ENCODE measurements at regions not wholly inside any gene's neighbourhood (a gene's known extent, or its start where the extent isn't known, plus 50 kb on each side); places are given as distances from the start of the nearest gene placed in this dataset.

- DNase-seq: peak; percentile 90
Measured at GRCh38 chr11:31895926-31896325, 84.8 kb upstream of the PAX6 start.

- no peak for DNase-seq
Measured at GRCh38 chr11:31887180-31887579, 76.1 kb upstream of the PAX6 start.

- DNase-seq: no peak
Measured at GRCh38 chr11:31884080-31884479, 73.0 kb upstream of the PAX6 start.

- no peak for DNase-seq
Measured at GRCh38 chr11:31883435-31883834, 72.3 kb upstream of the PAX6 start.

GRCh38 chr11:31882951-31883392 is 71.8 kb upstream of the PAX6 start:
- DNase-seq: peak; percentile 92

GRCh38 chr11:31881825-31882224 is 70.7 kb upstream of the PAX6 start:
- no peak for DNase-seq

GRCh38 chr11:31879681-31880080 is 68.6 kb upstream of the PAX6 start:
- DNase-seq: no peak

GRCh38 chr11:31877863-31878262 is 66.7 kb upstream of the PAX6 start:
- DNase-seq: no peak

GRCh38 chr11:31877083-31877482 is 66.0 kb upstream of the PAX6 start:
- no peak for DNase-seq

- peak; percentile 33 for DNase-seq
Measured at GRCh38 chr11:31875866-31876560, 64.9 kb upstream of the PAX6 start.

GRCh38 chr11:31874631-31875191 is 63.6 kb upstream of the PAX6 start:
- DNase-seq: no peak

GRCh38 chr11:31873124-31873523 is 62.0 kb upstream of the PAX6 start:
- DNase-seq: no peak

GRCh38 chr11:31872076-31872443 is 60.9 kb upstream of the PAX6 start:
- no peak for DNase-seq

- no peak for DNase-seq
Measured at GRCh38 chr11:31871310-31872075, 60.4 kb upstream of the PAX6 start.

- DNase-seq: peak; percentile 47
Measured at GRCh38 chr11:31870609-31871309, 59.6 kb upstream of the PAX6 start.

- DNase-seq: peak; percentile 19
Measured at GRCh38 chr11:31869986-31870385, 58.9 kb upstream of the PAX6 start.

GRCh38 chr11:31865606-31866300 is 54.6 kb upstream of the PAX6 start:
- DNase-seq: no peak

- DNase-seq: no peak
Measured at GRCh38 chr11:31863170-31863832, 52.2 kb upstream of the PAX6 start.

- DNase-seq: no peak
Measured at GRCh38 chr11:31861011-31861410, 49.9 kb upstream of the PAX6 start.
